ENCODE measurements at regions not wholly inside any gene's neighbourhood (a gene's known extent, or its start where the extent isn't known, plus 50 kb on each side); places are given as distances from the start of the nearest gene placed in this dataset.

- DNase-seq (ENCODE audit: low read depth, low spot score): peak; percentile 47
- H3K9me3 ChIP-seq (ENCODE audit: control insufficient read depth, insufficient read depth, low read depth, low read length): no peaks in the 10 kb centered on the region
- in situ Hi-C loops (cut with HindIII; ENCODE audit: low pct_unique_long_range_greater_than_20kb, low sequenced_read_pairs) (no loop called here), intact Hi-C loops (cut with micrococcal nuclease; ENCODE audit: unreplicated experiment) (no loop called here)
- ATAC-seq: peak; percentile 84
- no peak overlapping the region for H3K4me3 ChIP-seq (ENCODE audit: low read depth in 2 of 2, low read length in 2 of 2)
- no TSS peak for BruUV-seq (replicated peaks)
- TF ChIP-seq POLR2AphosphoS5 (IDR thresholded peaks at IDR 0.05; ENCODE audit: low read depth, low read length) (no peak), CTCF (IDR thresholded peaks at IDR 0.05) (no peak), REST (IDR thresholded peaks at IDR 0.05; ENCODE audit: insufficient read depth in 1 of 2, low read depth in 2 of 2, low read length in 1 of 2) (no peak), SIN3A (IDR thresholded peaks at IDR 0.05; ENCODE audit: borderline replicate concordance, insufficient read depth, low read depth, low read length) (no peak), TCF7L2 (IDR thresholded peaks at IDR 0.05; ENCODE audit: low read depth, low read length) (no peak)
- H3K27me3 ChIP-seq (ENCODE audit: control insufficient read depth, insufficient read depth, low read length): no peaks in the 10 kb centered on the region
- H3K4me1 ChIP-seq (ENCODE audit: control insufficient read depth, insufficient read depth, low read length): no peaks in the 10 kb centered on the region
- H3K27ac ChIP-seq (ENCODE audit: low read length): no peak overlapping the region
- ChIA-PET CTCF (interaction anchor here (0.6 kb wide), 2 partner anchors 15 to 21 kb away, joined by 3 read pairs; no protein-coding TSS in a partner anchor), POLR2A (no interaction called here)
- H3K36me3 ChIP-seq (ENCODE audit: control insufficient read depth, insufficient read depth, low read length): no peaks in the 10 kb centered on the region
Observed at GRCh38 chr10:113326160-113327111, 226.4 kb upstream of the HABP2 start.

- BruUV-seq (replicated peaks): no TSS peak
- TF ChIP-seq POLR2AphosphoS5 (IDR thresholded peaks at IDR 0.05; ENCODE audit: low read depth, low read length) (no peak), TCF7L2 (IDR thresholded peaks at IDR 0.05; ENCODE audit: low read depth, low read length) (no peak), REST (IDR thresholded peaks at IDR 0.05; ENCODE audit: insufficient read depth in 1 of 2, low read depth in 2 of 2, low read length in 1 of 2) (no peak), SIN3A (IDR thresholded peaks at IDR 0.05; ENCODE audit: borderline replicate concordance, insufficient read depth, low read depth, low read length) (no peak), CTCF (IDR thresholded peaks at IDR 0.05) (no peak)
- Histone ChIP-seq H3K9me3 (ENCODE audit: control insufficient read depth, insufficient read depth, low read depth, low read length) (no peaks in the 10 kb centered on the region), H3K36me3 (ENCODE audit: control insufficient read depth, insufficient read depth, low read length) (no peaks in the 10 kb centered on the region), H3K4me1 (ENCODE audit: control insufficient read depth, insufficient read depth, low read length) (no peaks in the 10 kb centered on the region), H3K27ac (ENCODE audit: low read length) (no peak overlapping the region), H3K27me3 (ENCODE audit: control insufficient read depth, insufficient read depth, low read length) (peaks cover 3% of the 10 kb centered on the region; the same call in 1 of the 2 replicates), H3K4me3 (ENCODE audit: low read depth in 2 of 2, low read length in 2 of 2) (no peak overlapping the region)
- ATAC-seq (no peak), DNase-seq (ENCODE audit: low read depth, low spot score) (no peak)
- CTCF ChIA-PET: no interaction called here
- in situ Hi-C loops (cut with HindIII; ENCODE audit: low pct_unique_long_range_greater_than_20kb, low sequenced_read_pairs) (no loop called here), intact Hi-C loops (cut with micrococcal nuclease; ENCODE audit: unreplicated experiment) (no loop called here)
- POLR2A ChIA-PET: no interaction called here
Observed at GRCh38 chr10:113329121-113329596, 223.7 kb upstream of the HABP2 start.
